Neutrophil (primary cell): ENCODE measurements at regions not wholly inside any gene's neighbourhood (a gene's known extent, or its start where the extent isn't known, plus 50 kb on each side); places are given as distances from the start of the nearest gene placed in this dataset.

Experiments
- H3K27ac ChIP-seq: fragments of 200-600 bp; sonication (generic); 2 replicates; pipeline ENCODE4 v1.5.1; 2016; ENCODE audit warnings: mild to moderate bottlenecking, moderate library complexity
- H3K27me3 ChIP-seq: fragments of 200-600 bp; sonication (generic); 2 replicates; pipeline ENCODE4 v1.6.0; 2016; ENCODE audit warnings: mild to moderate bottlenecking
- H3K36me3 ChIP-seq: fragments of 200-600 bp; sonication (generic); 2 replicates; pipeline ENCODE4 v1.5.1; 2017
- H3K4me1 ChIP-seq, 2 experiments: fragments of 200-600 bp in 1 of 2; sonication (generic) in 1 of 2; 1 replicate in 1 of 2; 2 replicates in 1 of 2; pipeline versions ENCODE4 v1.5.1 to v1.6.1; 2013 to 2016; ENCODE audit warnings: low read depth in 1 of 2, low read length in 1 of 2, mild to moderate bottlenecking in 1 of 2, moderate library complexity in 1 of 2; ENCODE audit not compliant: control insufficient read depth in 1 of 2, insufficient read depth in 1 of 2
- H3K4me3 ChIP-seq, 2 experiments: fragments of 200-600 bp in 1 of 2; sonication (generic) in 1 of 2; 1 replicate in 1 of 2; 2 replicates in 1 of 2; pipeline ENCODE4 v1.5.1; 2013 to 2016; ENCODE audit warnings: low read depth in 1 of 2, low read length in 1 of 2, mild to moderate bottlenecking in 1 of 2, moderate library complexity in 1 of 2
- H3K9me3 ChIP-seq: fragments of 200-600 bp; sonication (generic); 2 replicates; pipeline ENCODE4 v1.5.1; 2016
- CTCF ChIP-seq: fragments of 200-600 bp; sonication (generic); IDR thresholded peaks from 2 replicates; pipeline ENCODE4 v1.5.1; 2016; ENCODE audit warnings: antibody characterized with exemption

- no peaks in the 10 kb centered on the region for H3K27me3 ChIP-seq
- no peak for TF ChIP-seq CTCF
- no peaks in the 10 kb centered on the region for H3K9me3 ChIP-seq
- H3K4me1 ChIP-seq = no peaks in the 10 kb centered on the region
- no peaks in the 10 kb centered on the region for H3K36me3 ChIP-seq
- H3K27ac ChIP-seq = no peak overlapping the region
- no peak overlapping the region for H3K4me3 ChIP-seq
Measured at GRCh38 chr5:124417196-124417595, 329.2 kb downstream of the ZNF608 start.

- Histone ChIP-seq H3K4me3 (no peak overlapping the region), H3K9me3 (no peaks in the 10 kb centered on the region), H3K4me1 (no peaks in the 10 kb centered on the region), H3K36me3 (no peaks in the 10 kb centered on the region), H3K27ac (no peak overlapping the region), H3K27me3 (no peaks in the 10 kb centered on the region)
- no peak for TF ChIP-seq CTCF
Measured at GRCh38 chr5:124416627-124417026, 329.8 kb downstream of the ZNF608 start.

- Histone ChIP-seq H3K9me3 (no peaks in the 10 kb centered on the region), H3K36me3 (no peaks in the 10 kb centered on the region), H3K4me3 (no peak overlapping the region), H3K27ac (no peak overlapping the region), H3K4me1 (no peaks in the 10 kb centered on the region), H3K27me3 (no peaks in the 10 kb centered on the region)
- no peak for TF ChIP-seq CTCF
Measured at GRCh38 chr5:124414973-124415372, 331.5 kb downstream of the ZNF608 start.

GRCh38 chr5:124410539-124411488, 335.6 kb downstream of the ZNF608 start:
- Histone ChIP-seq H3K36me3 (no peaks in the 10 kb centered on the region), H3K4me1 (no peaks in the 10 kb centered on the region), H3K9me3 (no peaks in the 10 kb centered on the region), H3K4me3 (no peak overlapping the region), H3K27ac (no peak overlapping the region), H3K27me3 (no peaks in the 10 kb centered on the region)
- TF ChIP-seq CTCF = no peak

GRCh38 chr5:124408738-124409453, 337.5 kb downstream of the ZNF608 start:
- no peak for TF ChIP-seq CTCF

More at GRCh38 chr5:124408738-124409453, 337.5 kb downstream of the ZNF608 start:
- Histone ChIP-seq H3K4me3 (no peak overlapping the region), H3K27ac (no peak overlapping the region), H3K4me1 (no peaks in the 10 kb centered on the region), H3K27me3 (no peaks in the 10 kb centered on the region), H3K9me3 (no peaks in the 10 kb centered on the region), H3K36me3 (no peaks in the 10 kb centered on the region)
